Mesenchymal stem cell (in vitro differentiated cells and primary cell): ENCODE measurements at regions not wholly inside any gene's neighbourhood (a gene's known extent, or its start where the extent isn't known, plus 50 kb on each side); places are given as distances from the start of the nearest gene placed in this dataset.
"Not testable (repeated sequence)": the region's sequence is repeated elsewhere in the genome, so short reads cannot be mapped to it uniquely, and the experiment has no call there.

ENCODE experiments used
- DNase-seq: peaks from one replicate; pipeline ENCODE4 v3.0.0-alpha.2; 2013
- H2AFZ ChIP-seq: one replicate; pipeline ENCODE4 v1.6.1; 2013; ENCODE audit warnings: low read depth, mild to moderate bottlenecking, control low read depth, inconsistent platforms, low read length, moderate library complexity
- H2AK5ac ChIP-seq: 2 replicates; pipeline ENCODE4 v1.6.1; 2013; ENCODE audit warnings: low read length, moderate library complexity, mild to moderate bottlenecking, inconsistent platforms; ENCODE audit not compliant: severe bottlenecking
- H2BK120ac ChIP-seq: one replicate; pipeline ENCODE4 v1.6.1; 2013; ENCODE audit warnings: low read depth, mild to moderate bottlenecking, inconsistent platforms, low read length, moderate library complexity
- H2BK12ac ChIP-seq, 2 experiments: one replicate each; pipeline ENCODE4 v1.6.1; 2013; ENCODE audit warnings: inconsistent platforms in 2 of 2, low read length in 2 of 2, mild to moderate bottlenecking in 2 of 2, moderate library complexity in 2 of 2, control low read depth in 1 of 2
- H2BK15ac ChIP-seq: one replicate; pipeline ENCODE4 v1.6.1; 2013; ENCODE audit warnings: mild to moderate bottlenecking, low read depth, inconsistent platforms; ENCODE audit not compliant: poor library complexity, severe bottlenecking
- H2BK5ac ChIP-seq: 2 replicates; pipeline ENCODE4 v1.6.1; 2013; ENCODE audit warnings: low read depth, mild to moderate bottlenecking, low read length, control low read depth, inconsistent platforms; ENCODE audit not compliant: poor library complexity, severe bottlenecking
- H3K14ac ChIP-seq, 2 experiments: one replicate each; pipeline ENCODE4 v1.6.1; 2013; ENCODE audit warnings: inconsistent platforms in 2 of 2, low read length in 2 of 2, control low read depth in 1 of 2, mild to moderate bottlenecking in 1 of 2, moderate library complexity in 1 of 2
- H3K18ac ChIP-seq, 2 experiments: one replicate each; pipeline ENCODE4 v1.6.1; 2013; ENCODE audit warnings: inconsistent platforms in 2 of 2, low read length in 2 of 2, control low read depth in 1 of 2, low read depth in 1 of 2, mild to moderate bottlenecking in 1 of 2
- H3K23ac ChIP-seq, 2 experiments: one replicate each; pipeline ENCODE4 v1.6.1; 2013; ENCODE audit warnings: inconsistent platforms in 2 of 2, low read length in 2 of 2, mild to moderate bottlenecking in 2 of 2, moderate library complexity in 2 of 2, control low read depth in 1 of 2
- H3K27ac ChIP-seq: 2 replicates; pipeline ENCODE4 v1.5.1; 2013; ENCODE audit warnings: mild to moderate bottlenecking, moderate library complexity, low read length, control low read depth, inconsistent platforms; ENCODE audit not compliant: poor library complexity, severe bottlenecking
- H3K27me3 ChIP-seq, 2 experiments: 2 replicates each; pipeline versions ENCODE4 v1.6.1 to v1.7.0; 2013; ENCODE audit warnings: low read length in 2 of 2, mild to moderate bottlenecking in 2 of 2, moderate library complexity in 2 of 2, control low read depth in 1 of 2, inconsistent platforms in 1 of 2; ENCODE audit not compliant: control insufficient read depth in 1 of 2, insufficient read depth in 1 of 2
- H3K36me3 ChIP-seq, 2 experiments: 2 replicates each; pipeline versions ENCODE4 v1.6.1 to v1.7.0; 2013; ENCODE audit warnings: low read length in 2 of 2, control low read depth in 1 of 2, inconsistent platforms in 1 of 2, low read depth in 1 of 2, mild to moderate bottlenecking in 1 of 2; ENCODE audit not compliant: insufficient read depth in 2 of 2, control insufficient read depth in 1 of 2
- H3K4ac ChIP-seq, 2 experiments: one replicate each; pipeline ENCODE4 v1.6.1; 2013; ENCODE audit warnings: inconsistent platforms in 2 of 2, low read length in 2 of 2, mild to moderate bottlenecking in 2 of 2, moderate library complexity in 2 of 2, control low read depth in 1 of 2, low read depth in 1 of 2
- H3K4me1 ChIP-seq: 2 replicates; pipeline ENCODE4 v1.6.1; 2013; ENCODE audit warnings: low read depth, low read length, control low read depth; ENCODE audit not compliant: control insufficient read depth, insufficient read depth
- H3K4me2 ChIP-seq: 2 replicates; pipeline ENCODE4 v1.6.1; 2013; ENCODE audit warnings: low read length, mild to moderate bottlenecking, inconsistent platforms; ENCODE audit not compliant: poor library complexity, severe bottlenecking
- H3K4me3 ChIP-seq, 2 experiments: 2 replicates each; pipeline versions ENCODE4 v1.5.1 to v1.7.0; 2013; ENCODE audit warnings: low read length in 2 of 2, mild to moderate bottlenecking in 2 of 2, control low read depth in 1 of 2, low read depth in 1 of 2; ENCODE audit not compliant: insufficient read depth in 1 of 2
- H3K79me1 ChIP-seq: replicated peaks from 2 replicates; pipeline ENCODE4 v1.6.1; 2013; ENCODE audit warnings: mild to moderate bottlenecking, control low read depth, low read length, inconsistent platforms; ENCODE audit not compliant: poor library complexity, severe bottlenecking
- H3K9ac ChIP-seq: 2 replicates; pipeline ENCODE4 v1.7.0; 2013; ENCODE audit warnings: mild to moderate bottlenecking, low read length, moderate library complexity
- H3K9me3 ChIP-seq: 2 replicates; pipeline ENCODE4 v1.7.0; 2013; ENCODE audit warnings: mild to moderate bottlenecking, low read length; ENCODE audit not compliant: control insufficient read depth
- H4K8ac ChIP-seq: one replicate; pipeline ENCODE4 v1.6.1; 2013; ENCODE audit warnings: inconsistent platforms, mild to moderate bottlenecking, low read length, moderate library complexity
- H4K91ac ChIP-seq: one replicate; pipeline ENCODE4 v1.6.1; 2013; ENCODE audit warnings: mild to moderate bottlenecking, low read length, inconsistent platforms
- WGBS: methylation state at CpG from one replicate; pipeline ENCODE4 v1.1.7; 2013; ENCODE audit warnings: mixed read lengths; 5-methylcytosine and 5-hydroxymethylcytosine counted together

GRCh38 chr4:24208691-24209090, 318.8 kb upstream of the PPARGC1A start:
- no peaks in the 10 kb centered on the region for H3K36me3 ChIP-seq
- H3K27ac ChIP-seq, result no peak overlapping the region
- no peaks in the 10 kb centered on the region for H3K27me3 ChIP-seq
- WGBS, result 100% methylated on average over 2 of the region's 3 CpGs
- no peak overlapping the region for H3K4ac ChIP-seq
- no peaks in the 10 kb centered on the region for H3K9me3 ChIP-seq
- no peak overlapping the region for H3K4me3 ChIP-seq
- H3K4me2 ChIP-seq, result no peak overlapping the region
- no peak overlapping the region for H2AK5ac ChIP-seq
- H2BK120ac ChIP-seq, result no peak overlapping the region
- H2AFZ ChIP-seq, result no peak overlapping the region
- H3K4me1 ChIP-seq, result peaks cover 4% of the 10 kb centered on the region
- no peak overlapping the region for H3K9ac ChIP-seq
- H4K8ac ChIP-seq, result no peak overlapping the region
- H2BK5ac ChIP-seq, result no peak overlapping the region
- H3K23ac ChIP-seq, result no peak overlapping the region
- H4K91ac ChIP-seq, result no peak overlapping the region
- H3K79me1 ChIP-seq, result no peaks in the 10 kb centered on the region
- H2BK12ac ChIP-seq, result no peak overlapping the region
- no peak overlapping the region for H3K18ac ChIP-seq
- no peak overlapping the region for H3K14ac ChIP-seq
- no peak overlapping the region for H2BK15ac ChIP-seq
- DNase-seq, result no peak

- H3K23ac ChIP-seq, H3K79me1 ChIP-seq, H2BK15ac ChIP-seq, H4K91ac ChIP-seq, H2BK12ac ChIP-seq, H4K8ac ChIP-seq, H2BK5ac ChIP-seq, H3K27ac ChIP-seq, H3K4me2 ChIP-seq, H2AFZ ChIP-seq, H3K36me3 ChIP-seq, H3K4me3 ChIP-seq, H2BK120ac ChIP-seq, DNase-seq, H3K27me3 ChIP-seq, H2AK5ac ChIP-seq, H3K14ac ChIP-seq, H3K9ac ChIP-seq, H3K4me1 ChIP-seq, H3K9me3 ChIP-seq, H3K4ac ChIP-seq, H3K18ac ChIP-seq: not testable (repeated sequence)
- 85% methylated on average over 2 of the region's 8 CpGs for WGBS
Observed at GRCh38 chr4:24204708-24205107, 314.9 kb upstream of the PPARGC1A start.

GRCh38 chr4:24203926-24204325, 314.1 kb upstream of the PPARGC1A start:
- H3K4me1 ChIP-seq, result no peaks in the 10 kb centered on the region
- H3K14ac ChIP-seq, result no peak overlapping the region
- no peak overlapping the region for H3K27ac ChIP-seq
- H3K4me2 ChIP-seq, result no peak overlapping the region
- DNase-seq, result no peak
- no peak overlapping the region for H4K91ac ChIP-seq
- no peak overlapping the region for H2BK12ac ChIP-seq
- no peak overlapping the region for H2AK5ac ChIP-seq
- no peaks in the 10 kb centered on the region for H3K27me3 ChIP-seq
- H3K18ac ChIP-seq, result no peak overlapping the region
- no peaks in the 10 kb centered on the region for H3K79me1 ChIP-seq
- H4K8ac ChIP-seq, result no peak overlapping the region
- H3K4ac ChIP-seq, result no peak overlapping the region
- H2BK120ac ChIP-seq, result no peak overlapping the region
- H3K36me3 ChIP-seq, result no peaks in the 10 kb centered on the region
- no peak overlapping the region for H3K4me3 ChIP-seq
- H3K23ac ChIP-seq, result no peak overlapping the region
- H2BK15ac ChIP-seq, result no peak overlapping the region
- no peaks in the 10 kb centered on the region for H3K9me3 ChIP-seq
- H2BK5ac ChIP-seq, result no peak overlapping the region
- WGBS, result 67% methylated on average over 2 of the region's 2 CpGs
- no peak overlapping the region for H3K9ac ChIP-seq
- H2AFZ ChIP-seq, result no peak overlapping the region

- Histone ChIP-seq H3K9me3 (no peaks in the 10 kb centered on the region), H2BK120ac (no peak overlapping the region), H3K79me1 (no peaks in the 10 kb centered on the region), H2BK12ac (no peak overlapping the region), H3K4me3 (no peak overlapping the region), H3K14ac (no peak overlapping the region), H3K9ac (no peak overlapping the region), H4K91ac (no peak overlapping the region), H3K27me3 (no peaks in the 10 kb centered on the region), H3K23ac (no peak overlapping the region), H3K4me1 (no peaks in the 10 kb centered on the region), H3K4me2 (no peak overlapping the region), H3K36me3 (no peaks in the 10 kb centered on the region), H2AK5ac (no peak overlapping the region), H2AFZ (no peak overlapping the region), H3K4ac (no peak overlapping the region), H3K27ac (no peak overlapping the region), H3K18ac (no peak overlapping the region), H4K8ac (no peak overlapping the region), H2BK15ac (no peak overlapping the region), H2BK5ac (no peak overlapping the region)
- WGBS, result 93% methylated on average over 1 of the region's 1 CpG
- no peak for DNase-seq
Observed at GRCh38 chr4:24202579-24202978, 312.7 kb upstream of the PPARGC1A start.
